ENCODE measurements at regions not wholly inside any gene's neighbourhood (a gene's known extent, or its start where the extent isn't known, plus 50 kb on each side); places are given as distances from the start of the nearest gene placed in this dataset.

DNA sequence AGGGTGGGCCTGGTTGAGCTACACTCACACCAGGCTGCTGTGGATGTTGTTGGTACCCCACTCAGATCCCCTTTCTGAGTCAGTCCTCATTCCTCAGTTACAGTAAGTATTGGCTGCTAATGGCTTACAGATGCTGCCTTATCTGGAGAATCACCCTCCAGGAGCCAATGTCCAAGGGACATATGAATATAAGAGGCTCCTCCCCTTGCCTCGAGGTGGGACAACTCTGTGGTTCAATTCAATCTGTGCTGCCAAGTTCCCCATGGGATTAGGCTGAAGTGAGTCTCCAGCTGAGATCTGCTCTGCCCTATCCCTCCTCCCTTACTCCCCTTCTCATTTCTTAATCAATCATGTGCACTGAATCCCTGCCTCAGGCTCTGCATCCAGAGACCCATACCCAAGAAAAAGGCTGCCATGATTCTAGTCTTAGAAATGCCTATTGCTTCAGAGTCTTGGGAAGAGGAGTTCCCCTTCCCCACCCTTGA is 168.8 kb upstream of the SYT13 start:
- TF ChIP-seq EZH2phosphoT487 (IDR thresholded peaks at IDR 0.05; ENCODE audit: insufficient read depth, low read depth) (no peak), EZH2 (IDR thresholded peaks at IDR 0.05; ENCODE audit: insufficient read depth, poor library complexity, severe bottlenecking) (no peak)

Data from GM23248 (cell line).